KMS-11 (cell line): ENCODE measurements at regions not wholly inside any gene's neighbourhood (a gene's known extent, or its start where the extent isn't known, plus 50 kb on each side); places are given as distances from the start of the nearest gene placed in this dataset.

Source experiments
- H2AFZ ChIP-seq: fragments of 200-600 bp; sonication (generic); 2 replicates; pipeline ENCODE4 v1.6.1; 2016; ENCODE audit warnings: antibody characterized with exemption, mixed run types, low read depth
- H3K27ac ChIP-seq: fragments of 200-600 bp; sonication (generic); 2 replicates; pipeline ENCODE4 v1.6.1; 2016; ENCODE audit warnings: mild to moderate bottlenecking, mixed run types
- H3K27me3 ChIP-seq: fragments of 200-600 bp; sonication (generic); 2 replicates; pipeline ENCODE4 v1.6.1; 2017; ENCODE audit warnings: mild to moderate bottlenecking, low read depth, mixed run types, moderate library complexity; ENCODE audit not compliant: insufficient read depth
- H3K36me3 ChIP-seq: fragments of 200-600 bp; sonication (generic); 2 replicates; pipeline ENCODE4 v1.6.1; 2017; ENCODE audit warnings: mild to moderate bottlenecking, mixed run types; ENCODE audit not compliant: insufficient read depth
- H3K4me1 ChIP-seq: fragments of 200-600 bp; sonication (generic); 2 replicates; pipeline ENCODE4 v1.6.1; 2016; ENCODE audit warnings: mild to moderate bottlenecking, low read depth, mixed run types; ENCODE audit not compliant: poor library complexity, severe bottlenecking
- H3K4me2 ChIP-seq: fragments of 200-600 bp; sonication (generic); 2 replicates; pipeline ENCODE4 v1.7.0; 2016; ENCODE audit warnings: mild to moderate bottlenecking, mixed run types
- H3K4me3 ChIP-seq: fragments of 200-600 bp; sonication (generic); IDR thresholded peaks from 2 replicates; pipeline ENCODE4 v1.6.1; 2017; ENCODE audit warnings: low read depth, low read length, mixed read lengths; ENCODE audit not compliant: insufficient read depth
- H3K79me2 ChIP-seq: fragments of 200-600 bp; sonication (generic); 2 replicates; pipeline ENCODE4 v1.6.1; 2016; ENCODE audit warnings: low read depth, mixed run types; ENCODE audit not compliant: insufficient read depth
- H3K9ac ChIP-seq: fragments of 200-600 bp; sonication (generic); 2 replicates; pipeline ENCODE4 v1.6.1; 2016; ENCODE audit warnings: mild to moderate bottlenecking, mixed run types
- H4K20me1 ChIP-seq: fragments of 200-600 bp; sonication (generic); 2 replicates; pipeline ENCODE4 v1.6.1; 2016; ENCODE audit warnings: mild to moderate bottlenecking, mixed run types; ENCODE audit not compliant: insufficient read depth
- TF ChIP-seq, protein P1 (sequence below): fragments of 200-600 bp; sonication (generic); conservative IDR thresholded peaks from 2 replicates; pipeline ENCODE4 v1.6.1; 2017; ENCODE audit warnings: low read depth, mild to moderate bottlenecking, antibody characterized with exemption, low read length, moderate library complexity, mixed read lengths

DNA sequence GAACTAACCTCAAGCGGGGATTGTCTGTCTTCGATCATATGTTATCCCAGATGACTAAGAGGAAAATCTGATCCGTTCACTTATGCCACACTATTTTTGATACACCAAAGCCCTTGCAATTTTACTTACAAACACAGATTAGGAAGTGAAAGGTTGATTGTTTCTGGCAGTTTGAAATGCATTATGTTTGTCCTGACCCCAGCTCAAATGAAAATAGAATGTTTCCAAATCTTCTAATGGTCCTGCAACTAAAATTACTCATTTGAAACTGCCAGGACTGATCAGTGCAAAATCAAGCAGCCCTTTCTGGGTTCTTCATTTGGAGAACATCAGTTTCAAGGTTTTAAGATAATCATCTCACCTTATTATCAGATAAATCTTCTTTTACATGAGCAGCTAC is 696.7 kb upstream of the WWC1 start:
- TF ChIP-seq, protein P1, sequence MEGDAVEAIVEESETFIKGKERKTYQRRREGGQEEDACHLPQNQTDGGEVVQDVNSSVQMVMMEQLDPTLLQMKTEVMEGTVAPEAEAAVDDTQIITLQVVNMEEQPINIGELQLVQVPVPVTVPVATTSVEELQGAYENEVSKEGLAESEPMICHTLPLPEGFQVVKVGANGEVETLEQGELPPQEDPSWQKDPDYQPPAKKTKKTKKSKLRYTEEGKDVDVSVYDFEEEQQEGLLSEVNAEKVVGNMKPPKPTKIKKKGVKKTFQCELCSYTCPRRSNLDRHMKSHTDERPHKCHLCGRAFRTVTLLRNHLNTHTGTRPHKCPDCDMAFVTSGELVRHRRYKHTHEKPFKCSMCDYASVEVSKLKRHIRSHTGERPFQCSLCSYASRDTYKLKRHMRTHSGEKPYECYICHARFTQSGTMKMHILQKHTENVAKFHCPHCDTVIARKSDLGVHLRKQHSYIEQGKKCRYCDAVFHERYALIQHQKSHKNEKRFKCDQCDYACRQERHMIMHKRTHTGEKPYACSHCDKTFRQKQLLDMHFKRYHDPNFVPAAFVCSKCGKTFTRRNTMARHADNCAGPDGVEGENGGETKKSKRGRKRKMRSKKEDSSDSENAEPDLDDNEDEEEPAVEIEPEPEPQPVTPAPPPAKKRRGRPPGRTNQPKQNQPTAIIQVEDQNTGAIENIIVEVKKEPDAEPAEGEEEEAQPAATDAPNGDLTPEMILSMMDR, result no peak
- no peaks in the 10 kb centered on the region for H4K20me1 ChIP-seq

DNA sequence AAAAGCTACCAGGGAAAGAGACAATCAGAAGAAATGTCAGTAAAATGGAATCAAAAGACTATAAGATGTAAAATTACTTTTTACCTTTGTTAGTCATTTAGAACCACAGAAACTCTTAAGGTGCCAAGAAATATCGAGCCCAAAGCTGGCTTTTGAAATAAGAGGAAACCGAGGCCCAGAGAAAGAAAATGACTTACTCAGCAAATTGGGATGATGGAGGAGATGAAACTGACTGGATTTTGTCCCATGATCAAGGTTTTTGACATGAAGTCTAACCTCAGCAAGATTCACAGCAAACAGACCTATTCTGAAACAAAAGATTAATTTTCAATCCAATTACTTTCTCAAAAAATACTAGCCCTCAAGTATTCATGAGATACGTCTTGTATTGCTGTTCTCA is 696.2 kb upstream of the WWC1 start:
- no peaks in the 10 kb centered on the region for H3K27me3 ChIP-seq
- H3K4me3 ChIP-seq, result no peak overlapping the region
- H2AFZ ChIP-seq, result no peak overlapping the region
- H3K36me3 ChIP-seq, result no peaks in the 10 kb centered on the region
- TF ChIP-seq, protein P1, result no peak
- H3K4me1 ChIP-seq, result no peaks in the 10 kb centered on the region
- no peak overlapping the region for H3K4me2 ChIP-seq
- no peaks in the 10 kb centered on the region for H3K79me2 ChIP-seq
- H4K20me1 ChIP-seq, result no peaks in the 10 kb centered on the region
- H3K27ac ChIP-seq, result no peak overlapping the region
- H3K9ac ChIP-seq, result no peak overlapping the region

More for the DNA sequence above, 696.7 kb upstream of the WWC1 start:
- no peak overlapping the region for H3K4me2 ChIP-seq
- H2AFZ ChIP-seq, result no peak overlapping the region
- H3K36me3 ChIP-seq, result no peaks in the 10 kb centered on the region
- no peaks in the 10 kb centered on the region for H3K79me2 ChIP-seq
- H3K27ac ChIP-seq, result no peak overlapping the region
- H3K4me3 ChIP-seq, result no peak overlapping the region
- no peak overlapping the region for H3K9ac ChIP-seq
- no peaks in the 10 kb centered on the region for H3K27me3 ChIP-seq
- H3K4me1 ChIP-seq, result no peaks in the 10 kb centered on the region

DNA sequence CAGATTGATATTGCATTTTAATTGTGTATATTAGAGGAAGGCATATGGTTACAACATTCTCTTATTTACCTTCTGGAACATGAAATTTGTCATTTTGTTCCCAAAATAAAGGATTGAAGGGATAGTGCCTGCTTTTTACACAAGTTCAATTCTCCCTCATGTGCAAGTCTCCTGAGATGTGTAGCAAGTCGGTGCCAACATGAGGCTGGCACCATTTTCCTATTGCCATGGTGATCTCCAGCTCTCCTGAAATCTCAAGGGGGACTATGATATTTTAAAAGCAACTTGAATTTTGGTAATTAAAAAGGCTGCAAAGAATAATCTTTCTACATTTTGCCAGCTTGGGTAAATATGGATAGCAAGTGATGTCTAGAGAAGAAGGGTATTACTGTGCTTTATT is 693.3 kb upstream of the WWC1 start:
- Histone ChIP-seq H3K9ac (no peak overlapping the region), H3K27me3 (no peaks in the 10 kb centered on the region), H2AFZ (no peak overlapping the region), H3K27ac (no peak overlapping the region), H3K4me3 (no peak overlapping the region), H4K20me1 (no peaks in the 10 kb centered on the region), H3K79me2 (no peaks in the 10 kb centered on the region), H3K4me2 (no peak overlapping the region), H3K36me3 (no peaks in the 10 kb centered on the region), H3K4me1 (no peaks in the 10 kb centered on the region)
- TF ChIP-seq, protein P1, result no peak

DNA sequence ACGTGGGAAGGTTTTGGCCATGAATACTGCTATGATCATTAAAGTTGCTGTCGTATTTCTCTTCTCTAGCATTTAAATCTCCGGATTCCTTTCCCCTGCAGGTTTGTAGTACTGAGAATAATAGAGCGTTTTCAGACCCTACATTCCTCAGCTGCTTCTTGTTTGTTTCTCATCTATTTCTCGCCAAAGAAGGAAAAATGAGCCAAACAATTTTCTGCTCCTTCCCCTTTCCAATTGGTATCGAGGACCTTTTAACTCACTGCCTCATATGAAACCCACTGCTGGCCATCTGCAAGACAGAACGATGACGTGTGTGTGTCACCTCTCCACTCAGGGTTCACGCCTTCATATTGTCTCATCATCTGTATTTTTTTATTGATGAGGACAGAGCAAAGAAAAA is 689.4 kb upstream of the WWC1 start:
- no peak overlapping the region for H3K9ac ChIP-seq
- H4K20me1 ChIP-seq, result no peaks in the 10 kb centered on the region
- H3K4me1 ChIP-seq, result no peaks in the 10 kb centered on the region
- H3K36me3 ChIP-seq, result no peaks in the 10 kb centered on the region
- H3K4me2 ChIP-seq, result no peak overlapping the region
- TF ChIP-seq, protein P1, result no peak
- H3K27ac ChIP-seq, result no peak overlapping the region
- no peaks in the 10 kb centered on the region for H3K79me2 ChIP-seq
- H2AFZ ChIP-seq, result no peak overlapping the region
- no peak overlapping the region for H3K4me3 ChIP-seq
- no peaks in the 10 kb centered on the region for H3K27me3 ChIP-seq
